DOHH2 (cell line): ENCODE measurements at regions not wholly inside any gene's neighbourhood (a gene's known extent, or its start where the extent isn't known, plus 50 kb on each side); places are given as distances from the start of the nearest gene placed in this dataset.

Source experiments
- CTCF ChIP-seq: fragments of 200-600 bp; sonication (generic); IDR thresholded peaks from one replicate; pipeline ENCODE4 v1.5.1; 2014; ENCODE audit warnings: antibody characterized with exemption, mild to moderate bottlenecking, low read depth, low read length; ENCODE audit not compliant: poor library complexity, severe bottlenecking
- EZH2phosphoT487 ChIP-seq: fragments of 200-600 bp; sonication (generic); IDR thresholded peaks from 2 replicates; pipeline ENCODE4 v1.6.1; 2017; ENCODE audit warnings: borderline replicate concordance, mild to moderate bottlenecking, antibody characterized with exemption, low read length, moderate library complexity, mixed read lengths

GRCh38 chr2:188122985-188123384 is 168.7 kb upstream of the GULP1 start:
- no peak for TF ChIP-seq CTCF
- no peak for TF ChIP-seq EZH2phosphoT487
